KMS-11 (cell line): ENCODE measurements at regions not wholly inside any gene's neighbourhood (a gene's known extent, or its start where the extent isn't known, plus 50 kb on each side); places are given as distances from the start of the nearest gene placed in this dataset.
A peak's percentile ranks its signal among the peaks of the same experiment; 100 is the strongest.

Experiments
- H2AFZ ChIP-seq: fragments of 200-600 bp; sonication (generic); 2 replicates; pipeline ENCODE4 v1.6.1; 2016; ENCODE audit warnings: antibody characterized with exemption, mixed run types, low read depth
- H3K27ac ChIP-seq: fragments of 200-600 bp; sonication (generic); 2 replicates; pipeline ENCODE4 v1.6.1; 2016; ENCODE audit warnings: mild to moderate bottlenecking, mixed run types
- H3K27me3 ChIP-seq: fragments of 200-600 bp; sonication (generic); 2 replicates; pipeline ENCODE4 v1.6.1; 2017; ENCODE audit warnings: mild to moderate bottlenecking, low read depth, mixed run types, moderate library complexity; ENCODE audit not compliant: insufficient read depth
- H3K36me3 ChIP-seq: fragments of 200-600 bp; sonication (generic); 2 replicates; pipeline ENCODE4 v1.6.1; 2017; ENCODE audit warnings: mild to moderate bottlenecking, mixed run types; ENCODE audit not compliant: insufficient read depth
- H3K4me1 ChIP-seq: fragments of 200-600 bp; sonication (generic); 2 replicates; pipeline ENCODE4 v1.6.1; 2016; ENCODE audit warnings: mild to moderate bottlenecking, low read depth, mixed run types; ENCODE audit not compliant: poor library complexity, severe bottlenecking
- H3K4me2 ChIP-seq: fragments of 200-600 bp; sonication (generic); 2 replicates; pipeline ENCODE4 v1.7.0; 2016; ENCODE audit warnings: mild to moderate bottlenecking, mixed run types
- H3K4me3 ChIP-seq: fragments of 200-600 bp; sonication (generic); IDR thresholded peaks from 2 replicates; pipeline ENCODE4 v1.6.1; 2017; ENCODE audit warnings: low read depth, low read length, mixed read lengths; ENCODE audit not compliant: insufficient read depth
- H3K79me2 ChIP-seq: fragments of 200-600 bp; sonication (generic); 2 replicates; pipeline ENCODE4 v1.6.1; 2016; ENCODE audit warnings: low read depth, mixed run types; ENCODE audit not compliant: insufficient read depth
- H3K9ac ChIP-seq: fragments of 200-600 bp; sonication (generic); 2 replicates; pipeline ENCODE4 v1.6.1; 2016; ENCODE audit warnings: mild to moderate bottlenecking, mixed run types
- H4K20me1 ChIP-seq: fragments of 200-600 bp; sonication (generic); 2 replicates; pipeline ENCODE4 v1.6.1; 2016; ENCODE audit warnings: mild to moderate bottlenecking, mixed run types; ENCODE audit not compliant: insufficient read depth
- CTCF ChIP-seq: fragments of 200-600 bp; sonication (generic); conservative IDR thresholded peaks from 2 replicates; pipeline ENCODE4 v1.6.1; 2017; ENCODE audit warnings: low read depth, mild to moderate bottlenecking, antibody characterized with exemption, low read length, moderate library complexity, mixed read lengths

GRCh38 chr3:18989237-18989795 lies 159.0 kb upstream of the KCNH8 start:
- TF ChIP-seq CTCF, result no peak
- Histone ChIP-seq H4K20me1 (no peaks in the 10 kb centered on the region), H3K27me3 (no peaks in the 10 kb centered on the region), H3K4me1 (no peaks in the 10 kb centered on the region), H3K9ac (no peak overlapping the region), H3K4me2 (no peak overlapping the region), H3K27ac (no peak overlapping the region), H3K4me3 (no peak overlapping the region), H3K79me2 (no peaks in the 10 kb centered on the region), H2AFZ (no peak overlapping the region), H3K36me3 (no peaks in the 10 kb centered on the region)

- Histone ChIP-seq H3K9ac (no peak overlapping the region), H4K20me1 (no peaks in the 10 kb centered on the region), H3K4me1 (no peaks in the 10 kb centered on the region), H3K79me2 (no peaks in the 10 kb centered on the region), H3K27ac (no peak overlapping the region), H2AFZ (no peak overlapping the region), H3K4me2 (no peak overlapping the region), H3K4me3 (no peak overlapping the region), H3K36me3 (no peaks in the 10 kb centered on the region), H3K27me3 (no peaks in the 10 kb centered on the region)
- peak; percentile 57 for TF ChIP-seq CTCF
These were observed 159.6 kb upstream of the KCNH8 start for GRCh38 chr3:18988614-18989229.

GRCh38 chr3:18987862-18988447 lies 160.4 kb upstream of the KCNH8 start:
- Histone ChIP-seq H3K9ac (no peak overlapping the region), H3K4me1 (no peaks in the 10 kb centered on the region), H4K20me1 (no peaks in the 10 kb centered on the region), H3K27ac (no peak overlapping the region), H3K36me3 (no peaks in the 10 kb centered on the region), H3K79me2 (no peaks in the 10 kb centered on the region), H3K4me3 (no peak overlapping the region), H3K4me2 (no peak overlapping the region), H2AFZ (no peak overlapping the region), H3K27me3 (no peaks in the 10 kb centered on the region)
- TF ChIP-seq CTCF, result no peak

GRCh38 chr3:18987070-18987469 lies 161.2 kb upstream of the KCNH8 start:
- Histone ChIP-seq H3K27ac (no peak overlapping the region), H4K20me1 (no peaks in the 10 kb centered on the region), H3K4me2 (no peak overlapping the region), H3K36me3 (no peaks in the 10 kb centered on the region), H3K4me3 (no peak overlapping the region), H2AFZ (no peak overlapping the region), H3K27me3 (no peaks in the 10 kb centered on the region), H3K4me1 (no peaks in the 10 kb centered on the region), H3K9ac (no peak overlapping the region), H3K79me2 (no peaks in the 10 kb centered on the region)
- no peak for TF ChIP-seq CTCF
